ENCODE measurements at regions not wholly inside any gene's neighbourhood (a gene's known extent, or its start where the extent isn't known, plus 50 kb on each side); places are given as distances from the start of the nearest gene placed in this dataset.

DNA sequence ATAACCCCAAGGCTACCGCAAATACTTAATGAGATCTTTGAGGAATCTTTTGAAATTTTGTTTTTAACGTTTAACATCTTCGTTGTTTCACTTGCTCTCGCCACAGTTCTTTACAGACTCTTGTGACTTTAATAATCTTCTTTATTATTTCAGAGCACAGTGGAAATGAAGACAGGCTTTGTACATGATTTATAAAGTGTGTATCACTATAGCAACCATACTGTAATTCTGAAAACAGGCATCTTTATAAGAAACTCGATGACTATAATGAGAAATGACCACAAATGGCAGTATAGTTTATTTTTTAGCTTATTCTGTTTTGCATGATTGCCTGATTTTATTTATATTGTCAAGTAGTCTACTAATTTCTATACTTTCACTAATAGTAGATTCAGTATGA, 224.4 kb upstream of the GALNTL6 start:
- CTCF ChIA-PET: no interaction called here
- WGBS (ENCODE audit: missing lambda C conversion rate): 38% methylated on average over 5 of the region's 5 CpGs
- Histone ChIP-seq H3K4me3 (no peak overlapping the region), H3K4me2 (no peak overlapping the region), H3K9me3 (no peaks in the 10 kb centered on the region), H3K4me1 (no peaks in the 10 kb centered on the region), H3K27ac (no peak overlapping the region)
- FAIRE-seq (no peak), ATAC-seq (no peak), DNase-seq (ENCODE audit: low read depth in 1 of 2, low spot score in 1 of 2) (no peak)
- POLR2A ChIA-PET: no interaction called here
- no peak for TF ChIP-seq SMC3 (IDR thresholded peaks at IDR 0.05)
- no peak for TF ChIP-seq HEYL (CRISPR knock-in tag; IDR thresholded peaks at IDR 0.05)
- no peak for TF ChIP-seq FOSB (CRISPR knock-in tag; IDR thresholded peaks at IDR 0.05)
- TF ChIP-seq SREBF2 (IDR thresholded peaks at IDR 0.05): no peak
- TF ChIP-seq HOXA7 (CRISPR knock-in tag; IDR thresholded peaks at IDR 0.05): no peak
- TF ChIP-seq, protein P1, sequence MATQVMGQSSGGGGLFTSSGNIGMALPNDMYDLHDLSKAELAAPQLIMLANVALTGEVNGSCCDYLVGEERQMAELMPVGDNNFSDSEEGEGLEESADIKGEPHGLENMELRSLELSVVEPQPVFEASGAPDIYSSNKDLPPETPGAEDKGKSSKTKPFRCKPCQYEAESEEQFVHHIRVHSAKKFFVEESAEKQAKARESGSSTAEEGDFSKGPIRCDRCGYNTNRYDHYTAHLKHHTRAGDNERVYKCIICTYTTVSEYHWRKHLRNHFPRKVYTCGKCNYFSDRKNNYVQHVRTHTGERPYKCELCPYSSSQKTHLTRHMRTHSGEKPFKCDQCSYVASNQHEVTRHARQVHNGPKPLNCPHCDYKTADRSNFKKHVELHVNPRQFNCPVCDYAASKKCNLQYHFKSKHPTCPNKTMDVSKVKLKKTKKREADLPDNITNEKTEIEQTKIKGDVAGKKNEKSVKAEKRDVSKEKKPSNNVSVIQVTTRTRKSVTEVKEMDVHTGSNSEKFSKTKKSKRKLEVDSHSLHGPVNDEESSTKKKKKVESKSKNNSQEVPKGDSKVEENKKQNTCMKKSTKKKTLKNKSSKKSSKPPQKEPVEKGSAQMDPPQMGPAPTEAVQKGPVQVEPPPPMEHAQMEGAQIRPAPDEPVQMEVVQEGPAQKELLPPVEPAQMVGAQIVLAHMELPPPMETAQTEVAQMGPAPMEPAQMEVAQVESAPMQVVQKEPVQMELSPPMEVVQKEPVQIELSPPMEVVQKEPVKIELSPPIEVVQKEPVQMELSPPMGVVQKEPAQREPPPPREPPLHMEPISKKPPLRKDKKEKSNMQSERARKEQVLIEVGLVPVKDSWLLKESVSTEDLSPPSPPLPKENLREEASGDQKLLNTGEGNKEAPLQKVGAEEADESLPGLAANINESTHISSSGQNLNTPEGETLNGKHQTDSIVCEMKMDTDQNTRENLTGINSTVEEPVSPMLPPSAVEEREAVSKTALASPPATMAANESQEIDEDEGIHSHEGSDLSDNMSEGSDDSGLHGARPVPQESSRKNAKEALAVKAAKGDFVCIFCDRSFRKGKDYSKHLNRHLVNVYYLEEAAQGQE (IDR thresholded peaks at IDR 0.05): no peak
- TF ChIP-seq CBX8 (IDR thresholded peaks at IDR 0.05): no peak

DNA sequence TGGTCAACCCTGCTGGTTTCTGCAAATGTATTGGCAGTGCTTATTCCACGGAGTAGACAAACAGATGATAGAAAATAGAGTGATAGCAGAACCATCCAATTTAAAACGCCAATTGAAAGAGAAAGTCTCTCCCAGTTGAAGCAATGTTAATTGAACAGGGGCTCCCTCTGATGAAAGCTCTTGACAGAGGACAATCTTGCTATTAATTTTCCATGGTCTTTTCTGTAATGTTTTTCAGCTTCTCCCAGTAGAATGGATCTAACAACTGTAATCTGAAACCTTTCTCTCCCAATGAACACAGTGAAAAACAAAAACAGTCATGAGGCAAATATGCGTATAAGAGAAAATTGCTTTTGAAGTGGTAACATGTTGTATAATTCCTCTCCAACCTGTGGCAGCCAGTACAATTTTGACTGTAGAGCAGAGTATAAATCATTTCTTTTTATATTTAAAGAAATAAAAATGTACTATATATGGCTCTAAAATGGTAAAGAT, 225.1 kb upstream of the GALNTL6 start:
- Histone ChIP-seq H3K4me2 (no peak overlapping the region), H3K4me1 (no peaks in the 10 kb centered on the region), H3K4me3 (no peak overlapping the region), H3K27ac (no peak overlapping the region), H3K9me3 (no peaks in the 10 kb centered on the region)
- ChIA-PET POLR2A (no interaction called here), CTCF (no interaction called here)
- FAIRE-seq (no peak), DNase-seq (ENCODE audit: low read depth in 1 of 2, low spot score in 1 of 2) (no peak), ATAC-seq (no peak)
- no peak for TF ChIP-seq RCOR1 (IDR thresholded peaks at IDR 0.05; ENCODE audit: low read depth, low read length)
- no peak for TF ChIP-seq HOXB5 (CRISPR knock-in tag; IDR thresholded peaks at IDR 0.05)
- TF ChIP-seq RNF2 (IDR thresholded peaks at IDR 0.05; ENCODE audit: borderline replicate concordance, low read depth): no peak
- no peak for TF ChIP-seq JUN (IDR thresholded peaks at IDR 0.05)
- no peak for TF ChIP-seq TFCP2L1 (CRISPR knock-in tag; IDR thresholded peaks at IDR 0.05)
- 36% methylated on average over 3 of the region's 3 CpGs for WGBS (ENCODE audit: missing lambda C conversion rate)

DNA sequence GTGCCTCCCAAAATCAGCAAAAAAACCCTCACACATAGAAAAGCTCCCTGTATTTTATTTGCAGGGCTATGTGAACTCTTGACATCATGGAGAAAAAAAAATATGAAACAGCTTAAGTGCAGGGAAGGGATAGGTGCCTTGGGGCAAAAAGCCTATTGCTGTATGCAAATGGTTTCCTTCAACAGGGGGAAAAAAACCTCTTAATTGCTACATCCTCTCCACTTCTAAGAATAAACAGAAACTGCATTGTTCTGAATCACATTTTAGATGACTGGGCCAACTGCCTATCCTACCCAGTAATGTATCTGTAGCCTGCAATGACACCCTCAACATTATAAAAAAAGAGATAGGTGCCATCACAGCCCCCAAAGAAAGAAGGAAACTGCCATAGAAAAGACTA, 229.4 kb upstream of the GALNTL6 start:
- no peak for TF ChIP-seq ZNF302 (CRISPR knock-in tag; IDR thresholded peaks at IDR 0.05)
- no peak for TF ChIP-seq HOXA7 (CRISPR knock-in tag; IDR thresholded peaks at IDR 0.05)
- no peak for TF ChIP-seq FOSB (CRISPR knock-in tag; IDR thresholded peaks at IDR 0.05)
- TF ChIP-seq EHMT2 (IDR thresholded peaks at IDR 0.05; ENCODE audit: low read depth): no peak
- TF ChIP-seq JUN (IDR thresholded peaks at IDR 0.05): no peak
- no peak for TF ChIP-seq EP300 (IDR thresholded peaks at IDR 0.05)
- no peak for TF ChIP-seq HDAC2 (IDR thresholded peaks at IDR 0.05)
- no peaks in the 10 kb centered on the region for H3K4me1 ChIP-seq
- ChIA-PET POLR2A (no interaction called here), CTCF (no interaction called here)
- no peak for FAIRE-seq
- DNase-seq (ENCODE audit: low read depth in 1 of 2, low spot score in 1 of 2): no peak
- H3K9me3 ChIP-seq: no peaks in the 10 kb centered on the region
- ATAC-seq: no peak
- H3K4me3 ChIP-seq: no peak overlapping the region
- H3K4me2 ChIP-seq: no peak overlapping the region
- H3K27ac ChIP-seq: no peak overlapping the region

DNA sequence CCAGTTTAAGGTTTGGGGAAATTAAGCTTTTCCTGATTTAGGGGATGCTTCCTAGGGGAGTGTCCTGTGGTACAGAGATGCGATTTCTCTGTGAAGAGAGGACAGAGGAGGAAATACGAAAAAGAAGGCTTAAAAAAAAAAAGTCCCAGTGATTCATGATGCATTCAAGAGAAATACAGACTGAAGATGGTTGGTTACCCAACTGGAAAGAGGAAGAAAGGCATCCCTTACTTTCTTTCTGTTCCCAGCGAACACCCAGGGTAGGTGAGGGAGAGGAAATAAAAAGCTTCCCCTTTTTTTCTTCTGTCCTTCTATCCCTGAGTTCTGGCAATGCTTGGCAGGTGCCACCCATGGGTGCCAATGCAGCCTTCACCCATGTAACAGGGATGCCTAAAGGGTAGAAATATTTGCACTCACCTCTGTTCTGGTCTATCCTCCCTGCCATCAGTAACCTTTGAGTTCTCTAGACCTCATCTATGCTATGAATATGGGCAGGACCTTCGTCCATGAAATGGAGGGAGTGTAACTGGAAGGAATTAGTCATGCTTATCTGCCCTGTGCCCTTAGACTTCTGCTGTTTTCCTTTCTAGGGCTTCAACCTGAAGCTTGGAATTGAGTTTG, 230.1 kb upstream of the GALNTL6 start:
- TF ChIP-seq, protein P2, sequence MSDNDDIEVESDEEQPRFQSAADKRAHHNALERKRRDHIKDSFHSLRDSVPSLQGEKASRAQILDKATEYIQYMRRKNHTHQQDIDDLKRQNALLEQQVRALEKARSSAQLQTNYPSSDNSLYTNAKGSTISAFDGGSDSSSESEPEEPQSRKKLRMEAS (IDR thresholded peaks at IDR 0.05): no peak
- no peak for TF ChIP-seq NR3C1 (IDR thresholded peaks at IDR 0.05)
- ChIA-PET CTCF (no interaction called here), POLR2A (no interaction called here)
- no peak overlapping the region for H3K4me3 ChIP-seq
- no peak for FAIRE-seq
- H3K4me1 ChIP-seq: no peaks in the 10 kb centered on the region
- no peak for ATAC-seq
- no peak for DNase-seq (ENCODE audit: low read depth in 1 of 2, low spot score in 1 of 2)
- H3K9me3 ChIP-seq: no peaks in the 10 kb centered on the region
- no peak overlapping the region for H3K4me2 ChIP-seq
- no peak overlapping the region for H3K27ac ChIP-seq
- 9% methylated on average over 4 of the region's 4 CpGs for WGBS (ENCODE audit: missing lambda C conversion rate)

Data from A549 (cell line).